ENCODE measurements at regions not wholly inside any gene's neighbourhood (a gene's known extent, or its start where the extent isn't known, plus 50 kb on each side); places are given as distances from the start of the nearest gene placed in this dataset.

- no peak for TF ChIP-seq CTCF (conservative IDR thresholded peaks at IDR 0.05; ENCODE audit: low read depth, low read length)
- Histone ChIP-seq H3K9ac (no peak overlapping the region), H4K20me1 (ENCODE audit: insufficient read depth) (no peaks in the 10 kb centered on the region), H3K4me2 (no peak overlapping the region), H3K36me3 (ENCODE audit: insufficient read depth) (no peaks in the 10 kb centered on the region), H3K27me3 (ENCODE audit: insufficient read depth, low read depth) (no peaks in the 10 kb centered on the region), H3K4me1 (ENCODE audit: low read depth, poor library complexity, severe bottlenecking) (peaks cover 3% of the 10 kb centered on the region), H3K79me2 (ENCODE audit: insufficient read depth, low read depth) (no peaks in the 10 kb centered on the region), H2AFZ (ENCODE audit: low read depth) (no peak overlapping the region), H3K4me3 (IDR thresholded peaks at IDR 0.05; ENCODE audit: insufficient read depth, low read depth, low read length) (no peak overlapping the region), H3K27ac (no peak overlapping the region)
These were observed 308.1 kb upstream of the GATB start for GRCh38 chr4:152068866-152069265.

DNA sequence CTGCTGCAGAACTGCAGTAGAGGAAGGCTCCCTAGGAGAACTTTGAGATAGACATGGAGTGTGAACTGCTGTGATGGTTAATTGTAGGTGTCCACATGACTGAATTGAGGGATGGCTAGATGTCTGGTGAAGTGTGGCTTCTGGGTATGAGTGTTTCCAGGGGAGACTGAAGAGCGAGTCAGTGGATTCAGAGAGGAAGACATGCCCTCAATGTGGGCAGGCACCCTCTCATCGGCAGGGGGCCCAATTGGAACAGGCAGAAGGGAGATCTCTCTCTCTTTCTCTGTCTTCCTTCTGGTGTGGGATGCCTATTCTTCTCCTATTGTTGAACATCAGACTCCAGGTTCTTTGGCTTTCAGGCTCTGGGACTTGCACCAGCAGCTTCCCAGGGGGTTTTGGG is 304.7 kb upstream of the GATB start:
- no peak overlapping the region for H3K4me2 ChIP-seq
- no peaks in the 10 kb centered on the region for H3K36me3 ChIP-seq (ENCODE audit: insufficient read depth)
- H2AFZ ChIP-seq (ENCODE audit: low read depth), result no peak overlapping the region
- no peaks in the 10 kb centered on the region for H4K20me1 ChIP-seq (ENCODE audit: insufficient read depth)
- H3K4me1 ChIP-seq (ENCODE audit: low read depth, poor library complexity, severe bottlenecking), result peaks cover 7% of the 10 kb centered on the region
- H3K79me2 ChIP-seq (ENCODE audit: insufficient read depth, low read depth), result no peaks in the 10 kb centered on the region
- no peaks in the 10 kb centered on the region for H3K27me3 ChIP-seq (ENCODE audit: insufficient read depth, low read depth)
- H3K9ac ChIP-seq, result no peak overlapping the region
- no peak overlapping the region for H3K4me3 ChIP-seq (IDR thresholded peaks at IDR 0.05; ENCODE audit: insufficient read depth, low read depth, low read length)
- TF ChIP-seq CTCF (conservative IDR thresholded peaks at IDR 0.05; ENCODE audit: low read depth, low read length), result no peak
- no peak overlapping the region for H3K27ac ChIP-seq

- no peak overlapping the region for H2AFZ ChIP-seq (ENCODE audit: low read depth)
- no peaks in the 10 kb centered on the region for H3K36me3 ChIP-seq (ENCODE audit: insufficient read depth)
- no peak overlapping the region for H3K27ac ChIP-seq
- no peak overlapping the region for H3K4me3 ChIP-seq (IDR thresholded peaks at IDR 0.05; ENCODE audit: insufficient read depth, low read depth, low read length)
- no peaks in the 10 kb centered on the region for H4K20me1 ChIP-seq (ENCODE audit: insufficient read depth)
- H3K4me2 ChIP-seq, result no peak overlapping the region
- peaks cover 7% of the 10 kb centered on the region for H3K4me1 ChIP-seq (ENCODE audit: low read depth, poor library complexity, severe bottlenecking)
- H3K9ac ChIP-seq, result no peak overlapping the region
- H3K79me2 ChIP-seq (ENCODE audit: insufficient read depth, low read depth), result no peaks in the 10 kb centered on the region
- H3K27me3 ChIP-seq (ENCODE audit: insufficient read depth, low read depth), result no peaks in the 10 kb centered on the region
- no peak for TF ChIP-seq CTCF (conservative IDR thresholded peaks at IDR 0.05; ENCODE audit: low read depth, low read length)
These were observed 303.9 kb upstream of the GATB start for GRCh38 chr4:152064753-152065152.

DNA sequence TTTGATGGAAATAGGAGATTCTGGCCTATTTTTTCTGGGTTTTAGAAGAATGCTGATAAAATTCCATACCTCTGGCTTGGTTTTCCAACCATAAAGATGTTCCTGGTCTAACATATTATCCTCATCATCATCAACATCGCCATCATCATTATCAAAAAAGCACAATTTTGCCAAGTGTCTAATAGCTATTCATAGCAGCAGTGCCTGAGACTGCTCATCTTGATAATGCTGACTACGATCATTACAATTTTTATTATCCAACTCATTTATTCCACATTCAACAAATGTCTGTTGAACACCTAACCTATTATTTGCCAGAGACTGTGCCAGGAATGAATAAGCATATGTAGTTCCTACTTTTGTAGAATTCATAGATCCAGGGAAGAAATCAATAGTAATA is 303.5 kb upstream of the GATB start:
- Histone ChIP-seq H3K4me2 (no peak overlapping the region), H3K4me1 (ENCODE audit: low read depth, poor library complexity, severe bottlenecking) (peaks cover 7% of the 10 kb centered on the region), H3K27me3 (ENCODE audit: insufficient read depth, low read depth) (no peaks in the 10 kb centered on the region), H3K9ac (no peak overlapping the region), H2AFZ (ENCODE audit: low read depth) (no peak overlapping the region), H3K4me3 (IDR thresholded peaks at IDR 0.05; ENCODE audit: insufficient read depth, low read depth, low read length) (no peak overlapping the region), H3K36me3 (ENCODE audit: insufficient read depth) (no peaks in the 10 kb centered on the region), H3K27ac (no peak overlapping the region), H3K79me2 (ENCODE audit: insufficient read depth, low read depth) (no peaks in the 10 kb centered on the region), H4K20me1 (ENCODE audit: insufficient read depth) (no peaks in the 10 kb centered on the region)
- TF ChIP-seq CTCF (conservative IDR thresholded peaks at IDR 0.05; ENCODE audit: low read depth, low read length), result no peak
